Duodenal mucosa (tissue), 2 donors: ENCODE measurements at regions not wholly inside any gene's neighbourhood (a gene's known extent, or its start where the extent isn't known, plus 50 kb on each side); places are given as distances from the start of the nearest gene placed in this dataset.

Experiments
- H3K27ac ChIP-seq: one replicate; pipeline ENCODE4 v1.7.0; 2013; ENCODE audit warnings: low read depth, low read length
- H3K27me3 ChIP-seq, 2 donors: one replicate each; pipeline ENCODE4 v1.7.0; 2013; ENCODE audit warnings: low read length in 2 of 2, control low read depth in 1 of 2; ENCODE audit not compliant: insufficient read depth in 2 of 2, control insufficient read depth in 1 of 2
- H3K36me3 ChIP-seq, 2 donors: one replicate each; pipeline ENCODE4 v1.7.0; 2013; ENCODE audit warnings: low read length in 2 of 2, control low read depth in 1 of 2; ENCODE audit not compliant: insufficient read depth in 2 of 2, control insufficient read depth in 1 of 2
- H3K4me1 ChIP-seq, 2 donors: one replicate each; pipeline ENCODE4 v1.7.0; 2013; ENCODE audit warnings: low read length in 2 of 2, control low read depth in 1 of 2; ENCODE audit not compliant: insufficient read depth in 2 of 2, control insufficient read depth in 1 of 2
- H3K4me3 ChIP-seq, 2 donors: one replicate each; pipeline ENCODE4 v1.7.0; 2013; ENCODE audit warnings: low read length in 2 of 2, low read depth in 1 of 2
- H3K9ac ChIP-seq, 2 donors: one replicate each; pipeline ENCODE4 v1.7.0; 2013; ENCODE audit warnings: low read length in 2 of 2, low read depth in 1 of 2
- H3K9me3 ChIP-seq, 2 donors: one replicate each; pipeline ENCODE4 v1.7.0; 2013; ENCODE audit warnings: low read length in 2 of 2, control low read depth in 1 of 2; ENCODE audit not compliant: control insufficient read depth in 1 of 2

- H3K27me3 ChIP-seq: no peaks in the 10 kb centered on the region
- no peak overlapping the region for H3K27ac ChIP-seq
- H3K4me1 ChIP-seq: no peaks in the 10 kb centered on the region
- H3K4me3 ChIP-seq: no peak overlapping the region
- no peaks in the 10 kb centered on the region for H3K36me3 ChIP-seq
- no peaks in the 10 kb centered on the region for H3K9me3 ChIP-seq
- no peak overlapping the region for H3K9ac ChIP-seq
These were observed 226.6 kb upstream of the DIO3 start for GRCh38 chr14:101334656-101335055.

GRCh38 chr14:101335061-101335661 lies 226.1 kb upstream of the DIO3 start:
- Histone ChIP-seq H3K4me3 (no peak overlapping the region), H3K27ac (no peak overlapping the region), H3K36me3 (no peaks in the 10 kb centered on the region), H3K27me3 (no peaks in the 10 kb centered on the region), H3K4me1 (no peaks in the 10 kb centered on the region), H3K9ac (no peak overlapping the region), H3K9me3 (no peaks in the 10 kb centered on the region)

- Histone ChIP-seq H3K36me3 (no peaks in the 10 kb centered on the region), H3K4me1 (no peaks in the 10 kb centered on the region), H3K9ac (no peak overlapping the region), H3K27me3 (no peaks in the 10 kb centered on the region), H3K27ac (no peak overlapping the region), H3K9me3 (no peaks in the 10 kb centered on the region), H3K4me3 (no peak overlapping the region)
These were observed 225.1 kb upstream of the DIO3 start for GRCh38 chr14:101336183-101336582.

- H3K27ac ChIP-seq: no peak overlapping the region
These were observed 224.2 kb upstream of the DIO3 start for GRCh38 chr14:101337053-101337452.

GRCh38 chr14:101340556-101340955 lies 220.7 kb upstream of the DIO3 start:
- Histone ChIP-seq H3K27me3 (no peaks in the 10 kb centered on the region), H3K4me1 (no peaks in the 10 kb centered on the region), H3K9ac (no peak overlapping the region), H3K27ac (no peak overlapping the region), H3K4me3 (no peak overlapping the region), H3K36me3 (no peaks in the 10 kb centered on the region), H3K9me3 (no peaks in the 10 kb centered on the region)

More at GRCh38 chr14:101337053-101337452, 224.2 kb upstream of the DIO3 start:
- H3K27me3 ChIP-seq: no peaks in the 10 kb centered on the region
- H3K4me1 ChIP-seq: no peaks in the 10 kb centered on the region
- H3K36me3 ChIP-seq: no peaks in the 10 kb centered on the region
- H3K4me3 ChIP-seq: no peak overlapping the region
- H3K9me3 ChIP-seq: no peaks in the 10 kb centered on the region
- H3K9ac ChIP-seq: no peak overlapping the region

- Histone ChIP-seq H3K4me3 (no peak overlapping the region), H3K4me1 (no peaks in the 10 kb centered on the region), H3K27ac (no peak overlapping the region), H3K9me3 (peaks cover 0 to 2% of the 10 kb centered on the region in 2 donors), H3K9ac (no peak overlapping the region), H3K36me3 (no peaks in the 10 kb centered on the region), H3K27me3 (no peaks in the 10 kb centered on the region)
These were observed 213.2 kb upstream of the DIO3 start for GRCh38 chr14:101347893-101348777.

GRCh38 chr14:101349108-101349507 lies 212.2 kb upstream of the DIO3 start:
- Histone ChIP-seq H3K9me3 (peaks cover 0 to 2% of the 10 kb centered on the region in 2 donors), H3K4me1 (no peaks in the 10 kb centered on the region)

GRCh38 chr14:101350021-101350420 lies 211.3 kb upstream of the DIO3 start:
- no peaks in the 10 kb centered on the region for H3K36me3 ChIP-seq
- H3K9me3 ChIP-seq: peaks cover 0 to 2% of the 10 kb centered on the region in 2 donors
- no peak overlapping the region for H3K27ac ChIP-seq
- H3K4me3 ChIP-seq: no peak overlapping the region
- no peaks in the 10 kb centered on the region for H3K27me3 ChIP-seq
- H3K4me1 ChIP-seq: no peaks in the 10 kb centered on the region
- no peak overlapping the region for H3K9ac ChIP-seq

More at GRCh38 chr14:101349108-101349507, 212.2 kb upstream of the DIO3 start:
- Histone ChIP-seq H3K27me3 (no peaks in the 10 kb centered on the region), H3K4me3 (no peak overlapping the region), H3K9ac (no peak overlapping the region), H3K36me3 (no peaks in the 10 kb centered on the region), H3K27ac (no peak overlapping the region)

- Histone ChIP-seq H3K4me3 (no peak overlapping the region), H3K27me3 (no peaks in the 10 kb centered on the region), H3K9ac (no peak overlapping the region), H3K4me1 (no peaks in the 10 kb centered on the region), H3K36me3 (no peaks in the 10 kb centered on the region), H3K9me3 (peaks cover 0 to 2% of the 10 kb centered on the region in 2 donors), H3K27ac (no peak overlapping the region)
These were observed 210.6 kb upstream of the DIO3 start for GRCh38 chr14:101350691-101351090.

- no peak overlapping the region for H3K4me3 ChIP-seq
- H3K4me1 ChIP-seq: no peaks in the 10 kb centered on the region
- H3K9me3 ChIP-seq: peaks cover 0 to 2% of the 10 kb centered on the region in 2 donors
- no peak overlapping the region for H3K27ac ChIP-seq
- H3K9ac ChIP-seq: no peak overlapping the region
- H3K36me3 ChIP-seq: no peaks in the 10 kb centered on the region
- no peaks in the 10 kb centered on the region for H3K27me3 ChIP-seq
These were observed 210.1 kb upstream of the DIO3 start for GRCh38 chr14:101351146-101351545.
